ENCODE measurements at regions not wholly inside any gene's neighbourhood (a gene's known extent, or its start where the extent isn't known, plus 50 kb on each side); places are given as distances from the start of the nearest gene placed in this dataset.

DNA sequence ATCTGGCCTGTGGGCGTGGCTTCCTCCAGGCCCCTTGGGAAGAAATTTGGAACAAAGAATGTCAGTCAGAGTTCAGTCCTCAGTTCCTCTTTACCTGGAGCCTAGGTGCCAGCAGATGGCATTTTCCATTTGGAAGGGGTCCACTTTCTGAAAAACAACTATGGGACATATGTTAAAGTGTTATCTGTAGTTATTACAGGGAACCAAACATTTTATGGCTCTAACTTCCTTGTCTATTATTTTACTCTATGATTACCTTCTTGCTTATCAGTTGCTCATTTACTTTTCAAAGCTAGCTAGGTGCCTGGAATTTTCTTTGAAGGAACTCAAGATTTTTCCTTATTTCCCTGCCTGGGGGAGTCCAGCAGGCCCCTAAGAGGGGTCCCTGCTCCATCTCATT, 159.8 kb upstream of the PUDP start:
- DNase-seq, result no peak
- POLR2A ChIA-PET (ENCODE audit: unreplicated experiment), result no interaction called here
- Histone ChIP-seq H3K27ac (no peak overlapping the region), H3K79me2 (ENCODE audit: low read depth) (no peaks in the 10 kb centered on the region), H2AFZ (no peak overlapping the region), H4K20me1 (ENCODE audit: insufficient read depth) (no peaks in the 10 kb centered on the region), H3K4me1 (replicated peaks; ENCODE audit: insufficient read depth) (no peaks in the 10 kb centered on the region), H3K27me3 (ENCODE audit: insufficient read depth, low read depth) (no peaks in the 10 kb centered on the region), H3K9me3 (ENCODE audit: insufficient read depth, low read depth) (no peaks in the 10 kb centered on the region), H3K36me3 (ENCODE audit: low read depth) (no peaks in the 10 kb centered on the region), H3F3A (ENCODE audit: insufficient read depth, low read depth) (no peaks in the 10 kb centered on the region), H3K4me3 (no peak overlapping the region), H3K9me2 (ENCODE audit: insufficient read depth) (no peaks in the 10 kb centered on the region), H3K4me2 (no peak overlapping the region)
- CTCF ChIA-PET, result no interaction called here
- intact Hi-C loops (cut with micrococcal nuclease; ENCODE audit: unreplicated experiment), result no loop called here
- no TSS peak for BruUV-seq (replicated peaks)
- no peak for TF ChIP-seq EZH2 (IDR thresholded peaks at IDR 0.05; ENCODE audit: low read depth)
- TF ChIP-seq, protein P1, sequence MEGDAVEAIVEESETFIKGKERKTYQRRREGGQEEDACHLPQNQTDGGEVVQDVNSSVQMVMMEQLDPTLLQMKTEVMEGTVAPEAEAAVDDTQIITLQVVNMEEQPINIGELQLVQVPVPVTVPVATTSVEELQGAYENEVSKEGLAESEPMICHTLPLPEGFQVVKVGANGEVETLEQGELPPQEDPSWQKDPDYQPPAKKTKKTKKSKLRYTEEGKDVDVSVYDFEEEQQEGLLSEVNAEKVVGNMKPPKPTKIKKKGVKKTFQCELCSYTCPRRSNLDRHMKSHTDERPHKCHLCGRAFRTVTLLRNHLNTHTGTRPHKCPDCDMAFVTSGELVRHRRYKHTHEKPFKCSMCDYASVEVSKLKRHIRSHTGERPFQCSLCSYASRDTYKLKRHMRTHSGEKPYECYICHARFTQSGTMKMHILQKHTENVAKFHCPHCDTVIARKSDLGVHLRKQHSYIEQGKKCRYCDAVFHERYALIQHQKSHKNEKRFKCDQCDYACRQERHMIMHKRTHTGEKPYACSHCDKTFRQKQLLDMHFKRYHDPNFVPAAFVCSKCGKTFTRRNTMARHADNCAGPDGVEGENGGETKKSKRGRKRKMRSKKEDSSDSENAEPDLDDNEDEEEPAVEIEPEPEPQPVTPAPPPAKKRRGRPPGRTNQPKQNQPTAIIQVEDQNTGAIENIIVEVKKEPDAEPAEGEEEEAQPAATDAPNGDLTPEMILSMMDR (conservative IDR thresholded peaks at IDR 0.05), result no peak

DNA sequence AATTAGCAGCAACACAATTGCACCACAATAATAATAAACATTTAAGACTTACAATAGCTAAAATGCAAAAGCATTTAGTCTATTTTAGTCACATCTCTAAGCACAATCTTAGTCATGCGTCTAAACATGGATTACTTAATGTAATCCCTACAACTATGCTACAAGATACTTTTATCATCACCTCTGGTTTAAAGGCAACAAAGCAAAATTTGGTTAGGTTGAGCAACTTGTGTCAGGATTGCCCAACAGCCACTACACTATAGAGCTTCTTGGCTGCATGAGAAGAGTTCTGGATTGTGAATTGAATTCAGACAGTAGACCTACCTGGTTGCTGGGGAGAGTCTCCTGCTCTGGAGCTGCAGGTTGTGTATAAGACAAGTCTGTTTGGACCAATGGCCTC, 146.5 kb upstream of the PUDP start:
- no peak overlapping the region for H2AFZ ChIP-seq
- intact Hi-C loops (cut with micrococcal nuclease; ENCODE audit: unreplicated experiment), result no loop called here
- no peak for DNase-seq
- H3K4me2 ChIP-seq, result no peak overlapping the region
- ChIA-PET POLR2A (ENCODE audit: unreplicated experiment) (no interaction called here), CTCF (no interaction called here)
- H3K9me2 ChIP-seq (ENCODE audit: insufficient read depth), result no peaks in the 10 kb centered on the region
- no peaks in the 10 kb centered on the region for H3K4me1 ChIP-seq (replicated peaks; ENCODE audit: insufficient read depth)
- BruUV-seq (replicated peaks), result no TSS peak
- no peaks in the 10 kb centered on the region for H3K9me3 ChIP-seq (ENCODE audit: insufficient read depth, low read depth)
- no peaks in the 10 kb centered on the region for H3K36me3 ChIP-seq (ENCODE audit: low read depth)
- no peaks in the 10 kb centered on the region for H3K27me3 ChIP-seq (ENCODE audit: insufficient read depth, low read depth)
- TF ChIP-seq, protein P1 (conservative IDR thresholded peaks at IDR 0.05), result no peak
- no peak for TF ChIP-seq EZH2 (IDR thresholded peaks at IDR 0.05; ENCODE audit: low read depth)
- H3K79me2 ChIP-seq (ENCODE audit: low read depth), result no peaks in the 10 kb centered on the region
- H4K20me1 ChIP-seq (ENCODE audit: insufficient read depth), result no peaks in the 10 kb centered on the region
- no peak overlapping the region for H3K4me3 ChIP-seq
- H3F3A ChIP-seq (ENCODE audit: insufficient read depth, low read depth), result no peaks in the 10 kb centered on the region
- no peak overlapping the region for H3K27ac ChIP-seq

DNA sequence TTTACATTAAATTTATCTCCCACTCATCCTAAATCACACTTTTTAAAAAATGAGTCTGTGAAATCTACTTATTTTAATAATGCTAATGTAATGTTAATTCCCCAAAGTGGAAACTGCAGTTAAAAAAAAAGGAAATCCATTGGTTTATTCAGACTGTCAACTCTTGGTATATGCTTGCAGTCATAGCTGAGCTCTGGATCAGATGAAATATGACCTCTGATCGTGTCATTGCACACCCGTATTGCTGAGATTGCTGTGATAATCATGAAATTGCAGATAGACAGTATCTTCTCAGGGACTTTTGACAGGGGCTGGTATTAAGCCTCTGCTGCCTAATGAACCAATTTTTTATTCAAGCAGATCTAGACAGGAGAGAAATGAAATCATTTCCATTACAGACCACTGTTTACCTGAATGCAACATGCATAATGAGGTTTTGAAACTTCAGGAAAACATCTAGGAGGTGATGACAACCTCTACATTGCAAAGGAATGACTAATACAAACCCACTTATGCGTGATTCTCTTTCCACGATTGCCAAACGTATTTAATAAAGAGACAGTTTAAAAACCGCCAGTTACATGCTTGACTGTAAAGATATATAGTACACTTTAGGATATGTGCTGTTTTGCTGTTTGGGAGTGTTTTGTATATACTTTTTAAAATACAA, 138.3 kb upstream of the PUDP start:
- H3K36me3 ChIP-seq (ENCODE audit: low read depth), result no peaks in the 10 kb centered on the region
- H3K27me3 ChIP-seq (ENCODE audit: insufficient read depth, low read depth), result no peaks in the 10 kb centered on the region
- no peaks in the 10 kb centered on the region for H4K20me1 ChIP-seq (ENCODE audit: insufficient read depth)
- H3K9me3 ChIP-seq (ENCODE audit: insufficient read depth, low read depth), result no peaks in the 10 kb centered on the region
- no peak overlapping the region for H3K27ac ChIP-seq
- H3K4me1 ChIP-seq (replicated peaks; ENCODE audit: insufficient read depth), result no peaks in the 10 kb centered on the region
- DNase-seq, result no peak
- no peaks in the 10 kb centered on the region for H3K79me2 ChIP-seq (ENCODE audit: low read depth)
- no peak overlapping the region for H2AFZ ChIP-seq
- ChIA-PET POLR2A (ENCODE audit: unreplicated experiment) (no interaction called here), CTCF (no interaction called here)
- BruUV-seq (replicated peaks), result no TSS peak
- H3K9me2 ChIP-seq (ENCODE audit: insufficient read depth), result no peaks in the 10 kb centered on the region
- intact Hi-C loops (cut with micrococcal nuclease; ENCODE audit: unreplicated experiment), result no loop called here
- no peak overlapping the region for H3K4me3 ChIP-seq
- H3K4me2 ChIP-seq, result no peak overlapping the region
- no peaks in the 10 kb centered on the region for H3F3A ChIP-seq (ENCODE audit: insufficient read depth, low read depth)
- TF ChIP-seq, protein P1 (conservative IDR thresholded peaks at IDR 0.05), result no peak
- no peak for TF ChIP-seq EZH2 (IDR thresholded peaks at IDR 0.05; ENCODE audit: low read depth)
